SKM-1 treated with dmso at 0.1 percent for 144 hours (cell line): ENCODE measurements at regions not wholly inside any gene's neighbourhood (a gene's known extent, or its start where the extent isn't known, plus 50 kb on each side); places are given as distances from the start of the nearest gene placed in this dataset.

Experiments
- DNase-seq: peaks from one replicate; lab custom pipeline; 2025; ENCODE audit not compliant: unreplicated experiment; lab: John Stamatoyannopoulos, UW

DNA sequence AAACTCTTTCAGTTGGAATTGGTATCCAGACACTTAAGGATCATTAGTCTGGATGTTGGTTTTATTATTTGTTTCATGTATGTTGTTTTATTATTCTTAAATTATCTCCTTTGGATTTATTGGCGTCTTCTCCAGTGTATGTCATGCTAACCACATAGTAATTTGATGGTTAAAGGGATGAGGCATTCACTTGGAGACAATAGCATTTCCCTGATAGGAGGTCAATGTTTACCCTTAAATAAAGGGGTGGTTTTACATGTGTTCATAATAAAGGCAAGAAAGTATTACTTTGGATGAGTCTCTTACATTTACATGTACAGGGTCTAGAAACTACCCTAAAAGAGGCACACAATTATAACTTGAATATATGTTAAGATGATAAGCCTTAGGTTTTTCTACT, 51.2 kb upstream of the RNF144B start:
- no peak for DNase-seq

- DNase-seq: no peak
Measured at GRCh38 chr6:18334251-18334650, 52.9 kb upstream of the RNF144B start.

DNA sequence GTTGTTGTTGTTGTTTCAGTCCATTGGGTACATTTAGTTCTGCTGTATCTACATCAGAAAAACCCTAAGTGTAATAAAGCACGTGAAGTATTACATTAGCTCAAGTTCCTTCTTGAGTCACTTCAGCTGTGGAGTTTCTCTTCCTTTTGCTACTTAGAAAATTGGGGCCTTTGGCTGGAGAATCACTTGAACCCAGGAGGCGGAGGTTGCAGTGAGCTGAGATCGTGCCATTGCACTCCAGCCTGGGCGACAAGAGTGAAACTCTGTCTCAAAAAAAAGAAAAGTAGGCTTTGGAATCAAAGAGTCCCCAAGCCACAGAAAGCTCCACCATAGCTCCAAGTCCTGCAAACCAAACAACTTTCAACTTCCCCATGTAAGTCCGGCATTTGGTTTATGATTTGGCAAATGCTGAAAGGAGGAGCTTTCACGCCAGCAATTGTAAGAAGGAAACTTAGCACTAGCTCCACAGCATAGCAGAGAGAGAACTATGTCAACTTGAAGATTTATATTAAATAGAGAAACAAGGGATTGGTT, 56.5 kb upstream of the RNF144B start:
- peak; percentile 32 for DNase-seq

GRCh38 chr6:18329776-18330175, 57.4 kb upstream of the RNF144B start:
- no peak for DNase-seq

DNA sequence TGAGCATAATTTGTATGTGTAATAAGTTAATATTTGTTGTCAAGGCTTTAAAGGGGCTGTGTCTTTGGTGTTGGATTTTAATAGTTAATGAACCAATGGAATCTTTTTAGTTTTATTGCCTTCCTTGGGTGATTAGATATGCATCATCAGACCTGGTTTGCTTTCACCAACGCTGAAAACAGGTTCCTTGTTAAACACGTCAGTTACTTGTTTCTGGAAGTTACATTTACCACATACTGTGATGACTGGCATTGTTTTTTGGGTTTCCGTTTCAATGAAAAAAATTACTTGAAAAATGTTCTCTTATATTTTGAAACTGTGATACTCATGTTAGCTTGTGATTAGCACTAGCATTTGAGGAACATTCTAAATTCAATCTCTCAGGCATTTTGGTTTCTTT, 58.6 kb upstream of the RNF144B start:
- no peak for DNase-seq

DNA sequence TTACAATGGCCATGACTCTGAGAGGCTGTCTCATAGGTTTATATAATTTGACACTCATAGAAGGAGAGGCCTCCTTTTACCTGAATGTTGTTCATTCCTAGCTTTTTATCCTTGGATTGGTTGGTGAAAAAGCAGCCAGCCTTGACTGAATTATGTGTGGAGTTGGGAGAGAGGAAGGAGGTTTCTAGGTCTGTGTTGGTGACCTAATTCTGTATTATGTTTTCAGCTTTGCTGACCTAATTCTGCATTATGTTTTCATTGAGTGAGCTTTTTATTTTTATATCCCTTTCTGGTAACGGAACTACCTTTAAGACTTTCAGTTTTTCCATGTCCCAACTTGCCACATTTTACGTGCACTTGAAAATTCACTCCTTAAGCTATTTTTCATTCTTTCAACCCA, 59.1 kb upstream of the RNF144B start:
- DNase-seq: no peak

- DNase-seq: no peak
Measured at GRCh38 chr6:18327626-18328025, 59.5 kb upstream of the RNF144B start.

DNA sequence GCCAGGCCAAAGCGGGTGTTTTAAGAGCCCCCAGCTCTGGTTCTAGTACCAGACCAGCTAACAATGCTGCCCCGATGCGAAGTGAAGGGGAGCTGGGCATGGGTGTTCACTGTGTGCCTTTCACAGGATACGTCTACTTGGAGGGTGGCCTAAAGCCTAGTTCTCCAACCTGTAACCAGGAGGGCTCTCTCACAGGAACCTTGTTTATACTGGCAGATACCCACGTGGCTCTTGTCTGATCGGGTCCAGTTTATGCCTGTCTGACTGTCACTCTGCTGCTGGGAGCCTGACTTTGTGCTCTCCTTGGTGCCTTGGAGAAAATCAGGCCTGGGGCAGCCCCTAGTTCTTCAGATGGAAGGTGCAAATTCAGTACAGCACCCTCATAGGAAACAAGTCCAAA, 60.2 kb upstream of the RNF144B start:
- no peak for DNase-seq

DNA sequence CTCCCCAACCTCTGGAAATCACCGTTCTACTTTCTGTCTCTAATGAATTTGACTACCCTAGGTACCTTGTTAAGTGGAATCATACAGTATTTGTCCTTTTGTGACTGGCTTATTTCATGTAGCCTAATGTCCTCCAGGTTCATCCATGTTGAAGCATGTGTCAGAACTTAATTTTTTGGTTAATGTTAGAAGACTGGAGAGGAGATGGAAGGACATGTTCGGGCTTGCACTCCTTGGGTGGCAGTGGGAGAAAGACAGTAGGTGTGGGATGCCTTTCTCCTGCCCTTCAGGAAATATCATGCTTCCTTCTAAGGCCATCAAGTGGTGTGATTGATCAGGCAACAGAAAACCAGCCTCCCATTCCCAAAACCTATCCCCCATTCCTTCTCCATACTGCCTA, 61.1 kb upstream of the RNF144B start:
- DNase-seq: no peak

DNA sequence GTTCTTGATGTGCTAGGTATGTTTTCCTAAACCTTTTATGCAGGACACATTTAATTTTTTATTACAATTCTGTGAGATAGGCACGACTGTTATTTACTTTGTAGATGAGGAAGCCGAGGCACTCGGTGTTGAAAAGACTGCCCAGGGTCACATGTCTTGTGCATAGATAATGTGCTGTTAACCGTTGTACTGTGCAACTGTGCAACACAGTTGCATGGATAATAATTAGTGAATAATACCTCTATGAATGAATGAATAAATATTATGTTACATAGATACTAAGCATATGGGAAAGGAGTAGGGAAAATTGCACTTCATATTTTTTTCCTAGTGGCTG, 60.3 kb upstream of the DEK start:
- DNase-seq: no peak

- DNase-seq: peak; percentile 34
Measured at GRCh38 chr6:18323935-18324705, 59.8 kb upstream of the DEK start.

DNA sequence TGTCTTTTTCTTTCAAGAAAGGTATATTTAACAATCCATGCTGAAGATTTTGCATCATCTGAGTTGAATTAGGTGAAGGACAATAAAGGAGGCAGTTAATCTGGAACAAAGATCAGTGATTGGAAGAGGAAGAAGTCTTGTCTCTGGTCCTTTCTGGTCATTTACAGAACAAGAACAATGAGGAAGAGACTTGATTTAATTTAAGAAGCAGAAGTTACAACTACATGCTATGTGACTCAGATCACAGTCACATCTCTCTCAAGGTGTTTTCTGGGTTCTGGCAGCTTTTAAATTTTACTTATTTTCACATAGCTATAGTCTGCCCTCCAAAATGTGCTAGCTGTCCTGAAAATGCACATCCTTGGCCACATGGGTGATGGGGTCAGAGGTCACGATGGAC, 53.5 kb upstream of the DEK start:
- DNase-seq: peak; percentile 49

DNA sequence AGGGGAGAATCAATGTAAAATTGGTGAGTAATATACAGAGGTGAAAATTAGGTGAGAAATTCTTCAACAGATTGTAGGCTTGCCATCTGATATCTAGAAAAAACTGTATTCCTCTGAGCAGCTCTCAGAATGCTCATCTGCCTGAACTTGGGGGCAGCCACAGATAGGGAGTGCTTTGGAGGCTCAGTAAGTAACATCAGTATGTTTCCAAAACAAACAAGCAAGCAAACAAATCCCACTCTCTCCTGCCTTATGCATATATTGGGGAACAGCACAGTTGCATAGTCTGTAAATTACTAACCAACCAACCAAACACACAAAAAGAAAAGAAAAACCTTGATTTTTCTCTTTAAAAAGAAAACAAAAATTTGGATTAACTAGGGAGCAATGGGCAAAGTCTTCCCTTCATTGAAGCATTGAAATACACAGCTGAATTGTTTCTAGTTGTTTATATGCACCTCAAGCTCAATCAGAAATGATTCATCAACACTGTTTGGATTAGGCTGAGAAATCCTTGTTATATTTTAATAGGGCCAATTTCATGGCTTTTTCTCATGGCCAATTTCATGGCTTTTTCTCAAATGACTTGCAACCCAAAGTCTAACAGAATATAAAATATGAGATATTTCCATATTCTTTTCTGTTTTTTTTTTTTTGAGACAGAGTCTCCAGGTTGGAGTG, 50.1 kb upstream of the DEK start:
- DNase-seq: no peak
